ENCODE measurements at regions not wholly inside any gene's neighbourhood (a gene's known extent, or its start where the extent isn't known, plus 50 kb on each side); places are given as distances from the start of the nearest gene placed in this dataset.

DNA sequence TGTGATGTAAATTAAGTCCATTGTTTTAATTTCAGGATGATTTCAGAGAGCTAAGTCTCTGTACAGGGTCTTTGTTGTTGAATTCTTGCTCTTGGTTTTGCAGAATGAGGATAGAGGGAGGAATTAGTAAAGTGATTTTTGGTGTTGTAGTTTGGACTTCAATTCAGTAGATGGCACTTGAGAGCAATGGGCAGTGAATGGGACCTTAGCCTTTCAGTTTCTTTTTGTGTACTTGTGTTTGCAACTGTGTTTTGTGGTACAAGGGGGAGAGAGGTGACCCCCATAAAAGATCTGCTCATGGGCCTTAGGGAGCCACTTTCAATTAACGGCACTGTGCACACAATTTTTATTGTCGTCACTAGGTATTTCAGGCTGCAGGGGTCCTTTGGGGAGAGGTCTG is 340.0 kb downstream of the DCAF12L2 start:
- no peaks in the 10 kb centered on the region for H3K36me3 ChIP-seq (ENCODE audit: control insufficient read depth, insufficient read depth, low read length)
- H3K9me3 Mint-ChIP-seq = peaks cover 39% of the 10 kb centered on the region
- WGBS, 2 experiments (ENCODE audit: insufficient coverage in 1 of 2, insufficient read length in 1 of 2) = 91% methylated on average over 2 of the region's 2 CpGs; no CpG with 5 or more reads in 1 of the 2 experiments
- no peaks in the 10 kb centered on the region for H3K36me3 Mint-ChIP-seq (ENCODE audit: low read depth)
- no peak overlapping the region for H3K9ac ChIP-seq (ENCODE audit: extremely low read depth, low read length, poor library complexity, severe bottlenecking)
- H3K27me3 ChIP-seq (ENCODE audit: control insufficient read depth, insufficient read depth, low read length, poor library complexity, severe bottlenecking) = no peaks in the 10 kb centered on the region
- TF ChIP-seq, protein P1, sequence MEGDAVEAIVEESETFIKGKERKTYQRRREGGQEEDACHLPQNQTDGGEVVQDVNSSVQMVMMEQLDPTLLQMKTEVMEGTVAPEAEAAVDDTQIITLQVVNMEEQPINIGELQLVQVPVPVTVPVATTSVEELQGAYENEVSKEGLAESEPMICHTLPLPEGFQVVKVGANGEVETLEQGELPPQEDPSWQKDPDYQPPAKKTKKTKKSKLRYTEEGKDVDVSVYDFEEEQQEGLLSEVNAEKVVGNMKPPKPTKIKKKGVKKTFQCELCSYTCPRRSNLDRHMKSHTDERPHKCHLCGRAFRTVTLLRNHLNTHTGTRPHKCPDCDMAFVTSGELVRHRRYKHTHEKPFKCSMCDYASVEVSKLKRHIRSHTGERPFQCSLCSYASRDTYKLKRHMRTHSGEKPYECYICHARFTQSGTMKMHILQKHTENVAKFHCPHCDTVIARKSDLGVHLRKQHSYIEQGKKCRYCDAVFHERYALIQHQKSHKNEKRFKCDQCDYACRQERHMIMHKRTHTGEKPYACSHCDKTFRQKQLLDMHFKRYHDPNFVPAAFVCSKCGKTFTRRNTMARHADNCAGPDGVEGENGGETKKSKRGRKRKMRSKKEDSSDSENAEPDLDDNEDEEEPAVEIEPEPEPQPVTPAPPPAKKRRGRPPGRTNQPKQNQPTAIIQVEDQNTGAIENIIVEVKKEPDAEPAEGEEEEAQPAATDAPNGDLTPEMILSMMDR (conservative IDR thresholded peaks at IDR 0.05) = peak; percentile 73
- no peak overlapping the region for H3K27ac ChIP-seq (ENCODE audit: low read depth, low read length)
- peaks cover 2% of the 10 kb centered on the region for H3K27me3 Mint-ChIP-seq (ENCODE audit: insufficient read depth)
- no peak overlapping the region for H3K4me3 ChIP-seq (ENCODE audit: low read length)
- no peak overlapping the region for H3K27ac Mint-ChIP-seq
- no peaks in the 10 kb centered on the region for H3K4me1 ChIP-seq (ENCODE audit: control insufficient read depth, insufficient read depth, low read length)
- H3K4me3 Mint-ChIP-seq = no peak overlapping the region
- no peak for DNase-seq
- H3K4me1 Mint-ChIP-seq = peaks cover 7% of the 10 kb centered on the region
- no peaks in the 10 kb centered on the region for H3K9me3 ChIP-seq (ENCODE audit: control insufficient read depth, low read length)

DNA sequence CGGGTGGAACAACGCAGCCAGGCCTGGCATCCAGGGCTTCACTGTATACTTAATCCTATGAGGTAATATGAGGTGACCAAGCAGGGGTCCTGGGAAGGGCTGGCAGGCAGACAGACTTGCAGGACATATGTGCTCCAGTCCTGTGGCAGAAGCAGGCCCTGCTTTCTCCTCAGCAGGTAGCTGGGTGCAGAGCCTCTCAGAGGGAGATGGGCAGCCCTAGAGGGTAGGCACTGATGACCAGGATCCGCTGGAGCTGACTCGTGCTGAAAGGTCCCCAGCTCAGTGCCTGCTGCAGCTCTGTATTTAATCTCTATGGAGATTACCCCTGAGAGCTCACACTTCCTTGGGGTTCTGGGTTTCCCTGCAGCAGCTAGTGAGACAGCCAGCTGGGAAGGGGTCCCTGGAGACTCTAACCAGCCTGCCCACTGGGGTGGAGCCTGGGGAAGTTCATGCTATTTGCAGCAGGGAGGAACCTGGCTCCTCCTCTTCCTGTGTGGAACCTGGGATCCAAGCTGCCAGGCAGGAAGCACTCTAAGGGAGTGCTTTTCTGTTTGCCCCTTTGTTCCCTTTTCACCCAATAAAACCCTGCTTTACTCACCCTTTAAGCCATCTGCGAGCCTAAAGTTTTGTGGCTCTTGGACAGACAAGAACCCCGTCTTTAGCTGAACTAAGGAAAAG is 339.2 kb downstream of the DCAF12L2 start:
- Histone ChIP-seq H3K36me3 (ENCODE audit: control insufficient read depth, insufficient read depth, low read length) (no peaks in the 10 kb centered on the region), H3K27me3 (ENCODE audit: control insufficient read depth, insufficient read depth, low read length, poor library complexity, severe bottlenecking) (no peaks in the 10 kb centered on the region), H3K27ac (ENCODE audit: low read depth, low read length) (no peak overlapping the region), H3K4me3 (ENCODE audit: low read length) (no peak overlapping the region), H3K9me3 (ENCODE audit: control insufficient read depth, low read length) (no peaks in the 10 kb centered on the region), H3K4me1 (ENCODE audit: control insufficient read depth, insufficient read depth, low read length) (no peaks in the 10 kb centered on the region), H3K9ac (ENCODE audit: extremely low read depth, low read length, poor library complexity, severe bottlenecking) (no peak overlapping the region)
- DNase-seq = peak; percentile 42
- Mint-ChIP-seq H3K4me3 (no peak overlapping the region), H3K27ac (no peak overlapping the region), H3K36me3 (ENCODE audit: low read depth) (no peaks in the 10 kb centered on the region), H3K4me1 (peaks cover 7% of the 10 kb centered on the region), H3K9me3 (peaks cover 30% of the 10 kb centered on the region), H3K27me3 (ENCODE audit: insufficient read depth) (peaks cover 2% of the 10 kb centered on the region)
- WGBS, 2 experiments (ENCODE audit: insufficient coverage in 1 of 2, insufficient read length in 1 of 2) = 93% methylated on average over 6 of the region's 6 CpGs; no CpG with 5 or more reads in 1 of the 2 experiments
- TF ChIP-seq, protein P1 (conservative IDR thresholded peaks at IDR 0.05) = no peak

DNA sequence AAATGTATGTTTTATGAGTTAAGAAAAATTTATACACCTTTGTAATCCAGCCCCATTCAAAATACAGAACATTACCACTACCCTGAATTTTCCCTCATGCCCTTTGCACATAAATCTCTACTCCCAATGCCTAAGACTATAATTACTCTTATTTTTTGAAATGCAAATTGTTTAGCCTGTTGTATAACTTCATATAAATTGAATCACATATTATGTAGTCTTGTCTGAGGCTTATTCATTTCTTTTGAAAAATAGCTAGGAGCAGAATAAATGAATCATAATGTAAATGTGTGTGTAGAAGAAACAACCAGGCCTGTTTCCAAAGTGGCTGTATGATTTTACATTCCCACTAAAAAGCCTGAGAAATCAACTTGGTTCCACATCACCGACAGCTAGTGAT is 319.8 kb downstream of the DCAF12L2 start:
- H3K4me3 Mint-ChIP-seq = no peak overlapping the region

More for the DNA sequence above, 319.8 kb downstream of the DCAF12L2 start:
- no peaks in the 10 kb centered on the region for H3K4me1 ChIP-seq (ENCODE audit: control insufficient read depth, insufficient read depth, low read length)
- H3K27ac Mint-ChIP-seq = no peak overlapping the region
- no peak overlapping the region for H3K9ac ChIP-seq (ENCODE audit: extremely low read depth, low read length, poor library complexity, severe bottlenecking)
- no peak overlapping the region for H3K27ac ChIP-seq (ENCODE audit: low read depth, low read length)
- no peaks in the 10 kb centered on the region for H3K9me3 ChIP-seq (ENCODE audit: control insufficient read depth, low read length)
- 100% methylated on average over 1 of the region's 1 CpG; no CpG with 5 or more reads in 1 of the 2 experiments for WGBS, 2 experiments (ENCODE audit: insufficient coverage in 1 of 2, insufficient read length in 1 of 2)
- peaks cover 3% of the 10 kb centered on the region for H3K9me3 Mint-ChIP-seq
- H3K4me1 Mint-ChIP-seq = no peaks in the 10 kb centered on the region
- H3K4me3 ChIP-seq (ENCODE audit: low read length) = no peak overlapping the region
- H3K36me3 Mint-ChIP-seq (ENCODE audit: low read depth) = no peaks in the 10 kb centered on the region
- no peaks in the 10 kb centered on the region for H3K36me3 ChIP-seq (ENCODE audit: control insufficient read depth, insufficient read depth, low read length)
- no peak for DNase-seq
- no peaks in the 10 kb centered on the region for H3K27me3 Mint-ChIP-seq (ENCODE audit: insufficient read depth)
- H3K27me3 ChIP-seq (ENCODE audit: control insufficient read depth, insufficient read depth, low read length, poor library complexity, severe bottlenecking) = no peaks in the 10 kb centered on the region
- TF ChIP-seq, protein P1 (conservative IDR thresholded peaks at IDR 0.05) = no peak

Data from endodermal cell (in vitro differentiated cells).